GM12878 (cell line): ENCODE measurements at regions not wholly inside any gene's neighbourhood (a gene's known extent, or its start where the extent isn't known, plus 50 kb on each side); places are given as distances from the start of the nearest gene placed in this dataset.

ENCODE experiments used
- ATAC-seq: fragments of 200-7000 bp; cut with Tn5 transposase; 3 replicates; pipeline ENCODE4 v1.9.1; 2020; ENCODE audit warnings: mild to moderate bottlenecking, moderate library complexity
- BruUV-seq: library from RNA; stranded (reverse); fragments of 400-500 nt; replicated peaks from 2 replicates; lab custom pipeline; 2021; lab: Mats Ljungman, UMichigan
- CTCF ChIA-PET: fragments of 300-600 bp; sonication (Branson Sonifier 250); formaldehyde crosslinking; extraction: SDS; loops from one replicate; lab custom pipeline; 2021; ENCODE audit warnings: inconsistent platforms; lab: Yijun Ruan, JAX
- POLR2A ChIA-PET: fragments of 350-600 bp; formaldehyde crosslinking; extraction: SDS; loops from one replicate; lab custom pipeline; 2021; ENCODE audit warnings: inconsistent platforms; lab: Charles Lee
- RAD21 ChIA-PET: fragments of 300-600 bp; sonication (Branson Sonifier 250); formaldehyde crosslinking; loops from one replicate; lab custom pipeline; 2023; ENCODE audit warnings: antibody characterized with exemption; ENCODE audit not compliant: unreplicated experiment; lab: Charles Lee
- SMC1A ChIA-PET: fragments of 300-600 bp; sonication (Branson Sonifier 250); formaldehyde crosslinking; loops from one replicate; lab custom pipeline; 2023; ENCODE audit not compliant: unreplicated experiment, uncharacterized antibody; lab: Charles Lee
- DNase-seq: peaks from one replicate; pipeline ENCODE4 v3.0.0-alpha.2; 2011; ENCODE audit warnings: low read depth, low spot score
- FAIRE-seq: peaks from 3 replicates; lab custom pipeline; 2011; peaks lifted over from hg19 to GRCh38; lab: Jason Lieb, UNC
- H2AFZ ChIP-seq: 2 replicates; pipeline ENCODE4 v1.6.0; 2011; ENCODE audit warnings: low read depth, low read length, control low read depth; ENCODE audit not compliant: control insufficient read depth
- H3K27ac ChIP-seq: 2 replicates; pipeline ENCODE4 v1.5.1; 2011; ENCODE audit warnings: control low read depth; ENCODE audit not compliant: control insufficient read depth, insufficient read depth
- H3K27me3 ChIP-seq, 2 experiments: replicated peaks in 1 of 2; 2 replicates each; pipeline versions ENCODE4 v1.6.0 to v1.6.1; 2011; ENCODE audit warnings: low read length in 1 of 2; ENCODE audit not compliant: control insufficient read depth in 2 of 2, insufficient read depth in 2 of 2
- H3K36me3 ChIP-seq, 2 experiments: 2 replicates each; pipeline ENCODE4 v1.5.1; 2011; ENCODE audit warnings: low read length in 1 of 2; ENCODE audit not compliant: control insufficient read depth in 2 of 2, insufficient read depth in 2 of 2
- H3K4me1 ChIP-seq: 2 replicates; pipeline ENCODE4 v1.6.1; 2011; ENCODE audit warnings: mild to moderate bottlenecking, low read length, moderate library complexity, mixed read lengths; ENCODE audit not compliant: control insufficient read depth, insufficient read depth
- H3K4me2 ChIP-seq: 2 replicates; pipeline ENCODE4 v1.6.0; 2011; ENCODE audit warnings: control low read depth; ENCODE audit not compliant: control insufficient read depth, insufficient read depth
- H3K4me3 ChIP-seq: fragments of 200-600 bp; sonication (generic); 2 replicates; pipeline ENCODE4 v1.5.1; 2016
- H3K79me2 ChIP-seq: 2 replicates; pipeline ENCODE4 v1.6.0; 2011; ENCODE audit warnings: low read length; ENCODE audit not compliant: control insufficient read depth, insufficient read depth
- H3K9ac ChIP-seq: 2 replicates; pipeline ENCODE4 v1.8.0; 2011; ENCODE audit warnings: low read length, control low read depth, mixed read lengths; ENCODE audit not compliant: control insufficient read depth, insufficient read depth
- H3K9me3 ChIP-seq: replicated peaks from 3 replicates; pipeline ENCODE4 v1.5.1; 2011; ENCODE audit warnings: mild to moderate bottlenecking, low read length; ENCODE audit not compliant: control insufficient read depth, insufficient read depth
- H4K20me1 ChIP-seq: 2 replicates; pipeline ENCODE4 v1.6.0; 2011; ENCODE audit not compliant: control insufficient read depth, insufficient read depth
- BCL11A ChIP-seq: IDR thresholded peaks from 2 replicates; pipeline ENCODE4 v1.6.1; 2011; ENCODE audit warnings: low read depth, low read length
- CREM ChIP-seq: IDR thresholded peaks from 2 replicates; pipeline ENCODE4 v1.6.1; 2014; ENCODE audit warnings: antibody characterized with exemption, low read depth
- E2F8 ChIP-seq: fragments of 450-650 bp; IDR thresholded peaks from 2 replicates; pipeline ENCODE4 v1.6.1; 2018; ENCODE audit warnings: mild to moderate bottlenecking, low read depth, moderate library complexity; ENCODE audit not compliant: partially characterized antibody
- ESRRA ChIP-seq: IDR thresholded peaks from 2 replicates; pipeline ENCODE4 v1.6.1; 2012; ENCODE audit warnings: mild to moderate bottlenecking, low read length, improper control_type of control experiment
- FOXK2 ChIP-seq: fragments of 450-650 bp; IDR thresholded peaks from 2 replicates; pipeline ENCODE4 v1.6.1; 2017; ENCODE audit warnings: mild to moderate bottlenecking, moderate library complexity
- HCFC1 ChIP-seq: fragments of 150-350 bp; IDR thresholded peaks from 2 replicates; pipeline ENCODE4 v1.6.1; 2014; ENCODE audit warnings: low read length
- HDAC6 ChIP-seq: fragments of 200-600 bp; sonication (generic); IDR thresholded peaks from one replicate; pipeline ENCODE4 v1.8.0; 2017; ENCODE audit warnings: antibody characterized with exemption; ENCODE audit not compliant: unreplicated experiment
- MEF2A ChIP-seq: IDR thresholded peaks from 2 replicates; pipeline ENCODE4 v1.6.1; 2011; ENCODE audit warnings: low read depth, mild to moderate bottlenecking, low read length, moderate library complexity; ENCODE audit not compliant: insufficient read depth
- NFYA ChIP-seq: IDR thresholded peaks from 2 replicates; pipeline ENCODE4 v1.6.1; 2011; ENCODE audit warnings: low read depth, mild to moderate bottlenecking, low read length, improper control_type of control experiment, borderline replicate concordance
- NR2C1 ChIP-seq: fragments of 450-650 bp; IDR thresholded peaks from 2 replicates; pipeline ENCODE4 v1.6.1; 2017; ENCODE audit warnings: antibody characterized with exemption, mild to moderate bottlenecking, moderate library complexity
- PKNOX1 ChIP-seq: fragments of 450-650 bp; IDR thresholded peaks from 2 replicates; pipeline ENCODE4 v1.6.1; 2016; ENCODE audit warnings: mild to moderate bottlenecking
- POLR2AphosphoS5 ChIP-seq: IDR thresholded peaks from 2 replicates; pipeline ENCODE4 v1.6.1; 2011; ENCODE audit warnings: mild to moderate bottlenecking, low read length, inconsistent platforms
- POU2F2 ChIP-seq: IDR thresholded peaks from 3 replicates; pipeline ENCODE4 v1.6.1; 2011; ENCODE audit warnings: low read depth, mild to moderate bottlenecking, low read length, borderline replicate concordance
- RFX5 ChIP-seq: IDR thresholded peaks from 2 replicates; pipeline ENCODE4 v1.6.1; 2011; ENCODE audit warnings: low read depth, low read length, improper control_type of control experiment
- SMAD5 ChIP-seq: IDR thresholded peaks from 2 replicates; pipeline ENCODE4 v1.6.1; 2016; ENCODE audit warnings: antibody characterized with exemption, low read depth
- SREBF2 ChIP-seq: IDR thresholded peaks from 2 replicates; pipeline ENCODE4 v1.6.1; 2012; ENCODE audit warnings: mild to moderate bottlenecking, low read length
- SUZ12 ChIP-seq: fragments of 200-600 bp; sonication (generic); IDR thresholded peaks from one replicate; pipeline ENCODE4 v1.6.1; 2018; ENCODE audit warnings: antibody characterized with exemption, mild to moderate bottlenecking; ENCODE audit not compliant: unreplicated experiment
- YBX1 ChIP-seq: fragments of 450-650 bp; IDR thresholded peaks from 2 replicates; pipeline ENCODE4 v1.6.1; 2016; ENCODE audit warnings: antibody characterized with exemption
- WGBS: methylation state at CpG from one replicate; pipeline ENCODE4 v1.1.6; 2016; ENCODE audit warnings: low lambda C conversion rate; ENCODE audit not compliant: insufficient replicate concordance, insufficient coverage; ENCODE audit errors: missing lambda C conversion rate; 5-methylcytosine and 5-hydroxymethylcytosine counted together
- in situ Hi-C: fragments of 300-500 bp; cut with MboI; formaldehyde crosslinking; loops from 9 replicates; pipeline ENCODE4 v1.14.3; 2018; ENCODE audit warnings: mixed read lengths
- intact Hi-C: fragments of 100-400 bp; cut with micrococcal nuclease; formaldehyde crosslinking; loops from one replicate; pipeline ENCODE4 v1.14.2; 2022; ENCODE audit not compliant: unreplicated experiment

- CTCF ChIA-PET: no interaction called here
- WGBS: 48% methylated on average over 2 of the region's 2 CpGs
- H3K27ac ChIP-seq: no peak overlapping the region
- H3K79me2 ChIP-seq: no peaks in the 10 kb centered on the region
- H4K20me1 ChIP-seq: no peaks in the 10 kb centered on the region
- no peaks in the 10 kb centered on the region; the same call in 2 of the 3 replicates for H3K9me3 ChIP-seq
- no peak overlapping the region for H3K4me3 ChIP-seq
- in situ Hi-C loops (no loop called here), intact Hi-C loops (no loop called here)
- RAD21 ChIA-PET: no interaction called here
- BruUV-seq: no TSS peak
- no peak overlapping the region for H3K4me2 ChIP-seq
- no peaks in the 10 kb centered on the region for H3K36me3 ChIP-seq
- H3K27me3 ChIP-seq: peaks cover 1 to 16% of the 10 kb centered on the region in 2 experiments; a peak in 2 of 4 replicates
- TF ChIP-seq E2F8: no peak
- TF ChIP-seq FOXK2: no peak
- TF ChIP-seq POU2F2: no peak
- no peak for TF ChIP-seq BCL11A
- no peak for TF ChIP-seq YBX1
- TF ChIP-seq POLR2AphosphoS5: no peak
- TF ChIP-seq SREBF2: no peak
- no peak for TF ChIP-seq SUZ12
- no peak for TF ChIP-seq NR2C1
- TF ChIP-seq ESRRA: no peak
- no peak for TF ChIP-seq RFX5
- no peak for TF ChIP-seq NFYA
- TF ChIP-seq MEF2A: no peak
- no peak for TF ChIP-seq CREM
- TF ChIP-seq HDAC6: no peak
- TF ChIP-seq HCFC1: no peak
- TF ChIP-seq SMAD5: no peak
- TF ChIP-seq PKNOX1: no peak
- ATAC-seq: no peak
- H2AFZ ChIP-seq: no peak overlapping the region
- no peak for FAIRE-seq
- DNase-seq: no peak
- SMC1A ChIA-PET: no interaction called here
- H3K4me1 ChIP-seq: no peaks in the 10 kb centered on the region
- POLR2A ChIA-PET: no interaction called here
- no peak overlapping the region for H3K9ac ChIP-seq
Measured at GRCh38 chr13:48904668-48905290, 70.9 kb upstream of the FNDC3A start.
